HepG2 (cell line): ENCODE measurements at regions not wholly inside any gene's neighbourhood (a gene's known extent, or its start where the extent isn't known, plus 50 kb on each side); places are given as distances from the start of the nearest gene placed in this dataset.

Experiments
- CENPX ChIP-seq: sonication (generic); formaldehyde crosslinking; IDR thresholded peaks from 2 replicates; pipeline ENCODE4 v1.9.0; 2021; ENCODE audit warnings: mild to moderate bottlenecking, missing genetic modification reagents, moderate library complexity
- FOXK2 ChIP-seq: fragments of 450-650 bp; IDR thresholded peaks from 2 replicates; pipeline ENCODE4 v1.6.1; 2016
- JUNB ChIP-seq: sonication (generic); formaldehyde crosslinking; IDR thresholded peaks from 2 replicates; pipeline ENCODE4 v1.8.0; 2022; ENCODE audit warnings: missing genetic modification reagents, mild to moderate bottlenecking, borderline replicate concordance
- MXI1 ChIP-seq: IDR thresholded peaks from 3 replicates; pipeline ENCODE4 v1.6.1; 2012; ENCODE audit warnings: low read depth, low read length, inconsistent platforms, borderline replicate concordance
- SMARCC2 ChIP-seq: fragments of 450-650 bp; IDR thresholded peaks from 2 replicates; pipeline ENCODE4 v1.6.1; 2017; ENCODE audit warnings: antibody characterized with exemption, mild to moderate bottlenecking
- SMC3 ChIP-seq: IDR thresholded peaks from 2 replicates; pipeline ENCODE4 v1.6.1; 2011; ENCODE audit warnings: low read length, improper control_type of control experiment
- TF ChIP-seq, protein P1 (sequence below): IDR thresholded peaks from 2 replicates; pipeline ENCODE4 v1.6.1; 2016
- TF ChIP-seq, protein P2 (sequence below): sonication (generic); formaldehyde crosslinking; IDR thresholded peaks from 2 replicates; pipeline ENCODE4 v1.4.0; 2020; ENCODE audit warnings: missing genetic modification reagents

DNA sequence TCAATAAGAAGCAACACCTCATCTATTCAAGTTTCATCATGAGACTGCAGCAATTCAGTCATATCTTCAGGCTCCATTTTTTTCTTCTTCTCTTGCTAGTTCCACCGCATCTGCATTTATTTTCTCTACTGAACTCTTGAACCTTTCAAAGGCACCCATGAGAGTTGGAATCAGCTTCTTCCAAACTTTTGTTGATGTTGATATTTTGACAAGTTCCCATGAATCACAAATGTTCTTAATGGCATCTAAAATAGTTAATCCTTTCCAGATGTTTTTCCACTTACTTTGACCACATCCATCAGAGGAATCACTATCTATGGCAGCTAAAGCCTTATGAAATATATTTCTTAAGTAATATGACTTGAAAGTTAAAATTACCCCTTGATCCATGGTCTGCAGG, 434.3 kb downstream of the GPATCH2 start:
- TF ChIP-seq JUNB (CRISPR knock-in tag) (no peak), SMARCC2 (no peak), MXI1 (no peak), FOXK2 (no peak), SMC3 (no peak), CENPX (no peak)
- TF ChIP-seq, protein P1, sequence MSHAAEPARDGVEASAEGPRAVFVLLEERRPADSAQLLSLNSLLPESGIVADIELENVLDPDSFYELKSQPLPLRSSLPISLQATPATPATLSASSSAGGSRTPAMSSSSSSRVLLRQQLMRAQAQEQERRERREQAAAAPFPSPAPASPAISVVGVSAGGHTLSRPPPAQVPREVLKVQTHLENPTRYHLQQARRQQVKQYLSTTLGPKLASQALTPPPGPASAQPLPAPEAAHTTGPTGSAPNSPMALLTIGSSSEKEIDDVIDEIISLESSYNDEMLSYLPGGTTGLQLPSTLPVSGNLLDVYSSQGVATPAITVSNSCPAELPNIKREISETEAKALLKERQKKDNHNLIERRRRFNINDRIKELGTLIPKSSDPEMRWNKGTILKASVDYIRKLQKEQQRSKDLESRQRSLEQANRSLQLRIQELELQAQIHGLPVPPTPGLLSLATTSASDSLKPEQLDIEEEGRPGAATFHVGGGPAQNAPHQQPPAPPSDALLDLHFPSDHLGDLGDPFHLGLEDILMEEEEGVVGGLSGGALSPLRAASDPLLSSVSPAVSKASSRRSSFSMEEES (CRISPR knock-in tag) = no peak
- TF ChIP-seq, protein P2, sequence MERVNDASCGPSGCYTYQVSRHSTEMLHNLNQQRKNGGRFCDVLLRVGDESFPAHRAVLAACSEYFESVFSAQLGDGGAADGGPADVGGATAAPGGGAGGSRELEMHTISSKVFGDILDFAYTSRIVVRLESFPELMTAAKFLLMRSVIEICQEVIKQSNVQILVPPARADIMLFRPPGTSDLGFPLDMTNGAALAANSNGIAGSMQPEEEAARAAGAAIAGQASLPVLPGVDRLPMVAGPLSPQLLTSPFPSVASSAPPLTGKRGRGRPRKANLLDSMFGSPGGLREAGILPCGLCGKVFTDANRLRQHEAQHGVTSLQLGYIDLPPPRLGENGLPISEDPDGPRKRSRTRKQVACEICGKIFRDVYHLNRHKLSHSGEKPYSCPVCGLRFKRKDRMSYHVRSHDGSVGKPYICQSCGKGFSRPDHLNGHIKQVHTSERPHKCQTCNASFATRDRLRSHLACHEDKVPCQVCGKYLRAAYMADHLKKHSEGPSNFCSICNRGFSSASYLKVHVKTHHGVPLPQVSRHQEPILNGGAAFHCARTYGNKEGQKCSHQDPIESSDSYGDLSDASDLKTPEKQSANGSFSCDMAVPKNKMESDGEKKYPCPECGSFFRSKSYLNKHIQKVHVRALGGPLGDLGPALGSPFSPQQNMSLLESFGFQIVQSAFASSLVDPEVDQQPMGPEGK (CRISPR knock-in tag) = no peak
